ENCODE measurements at regions not wholly inside any gene's neighbourhood (a gene's known extent, or its start where the extent isn't known, plus 50 kb on each side); places are given as distances from the start of the nearest gene placed in this dataset.

DNA sequence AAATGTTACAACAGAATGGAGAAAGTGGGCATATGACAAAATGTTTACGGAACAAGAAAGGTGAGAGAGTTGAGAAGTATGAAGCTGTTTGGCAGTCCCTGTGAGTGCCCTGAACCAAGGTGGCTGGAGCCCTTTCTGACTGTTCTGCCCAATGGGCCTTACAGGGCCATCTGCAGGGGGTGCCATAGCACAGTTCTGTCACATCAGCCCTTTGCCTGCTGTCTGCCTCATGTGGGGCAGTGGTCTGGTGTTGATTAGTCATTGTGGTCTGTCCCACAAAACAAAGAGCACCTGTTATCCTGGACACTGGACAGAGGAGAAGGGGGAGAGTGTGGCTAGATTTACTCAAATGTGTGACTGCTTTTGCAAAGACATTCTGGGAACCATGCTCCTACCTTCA is 51.5 kb upstream of the OSBPL3 start:
- dilution Hi-C loops (cut with MboI; ENCODE audit: extremely low pct_ligation_motif_present, low sequenced_read_pairs): no loop called here
- ChIA-PET CTCF (interaction anchor here (1.2 kb wide), 1 partner anchor 62 kb away, joined by 5 read pairs; no protein-coding TSS in a partner anchor), POLR2A (no interaction called here)
- TF ChIP-seq MAX (IDR thresholded peaks at IDR 0.05; ENCODE audit: insufficient read depth, insufficient read length) (no peak), POLR2A (IDR thresholded peaks at IDR 0.05; ENCODE audit: low read depth, low read length) (no peak), FOS (IDR thresholded peaks at IDR 0.05; ENCODE audit: borderline replicate concordance, insufficient read depth, low read length) (no peak), POLR2AphosphoS5 (IDR thresholded peaks at IDR 0.05; ENCODE audit: insufficient read depth, low read depth, low read length) (no peak), JUN (IDR thresholded peaks at IDR 0.05; ENCODE audit: borderline replicate concordance, insufficient read depth, insufficient read length, low read depth) (no peak), MYC (IDR thresholded peaks at IDR 0.05; ENCODE audit: low read depth, low read length) (no peak), GATA2 (IDR thresholded peaks at IDR 0.05; ENCODE audit: insufficient read depth, insufficient read length, low read depth, low read length) (no peak), EZH2 (IDR thresholded peaks at IDR 0.05; ENCODE audit: borderline replicate concordance, low read depth, low read length, severe bottlenecking) (no peak)
- TF ChIP-seq, protein P1, sequence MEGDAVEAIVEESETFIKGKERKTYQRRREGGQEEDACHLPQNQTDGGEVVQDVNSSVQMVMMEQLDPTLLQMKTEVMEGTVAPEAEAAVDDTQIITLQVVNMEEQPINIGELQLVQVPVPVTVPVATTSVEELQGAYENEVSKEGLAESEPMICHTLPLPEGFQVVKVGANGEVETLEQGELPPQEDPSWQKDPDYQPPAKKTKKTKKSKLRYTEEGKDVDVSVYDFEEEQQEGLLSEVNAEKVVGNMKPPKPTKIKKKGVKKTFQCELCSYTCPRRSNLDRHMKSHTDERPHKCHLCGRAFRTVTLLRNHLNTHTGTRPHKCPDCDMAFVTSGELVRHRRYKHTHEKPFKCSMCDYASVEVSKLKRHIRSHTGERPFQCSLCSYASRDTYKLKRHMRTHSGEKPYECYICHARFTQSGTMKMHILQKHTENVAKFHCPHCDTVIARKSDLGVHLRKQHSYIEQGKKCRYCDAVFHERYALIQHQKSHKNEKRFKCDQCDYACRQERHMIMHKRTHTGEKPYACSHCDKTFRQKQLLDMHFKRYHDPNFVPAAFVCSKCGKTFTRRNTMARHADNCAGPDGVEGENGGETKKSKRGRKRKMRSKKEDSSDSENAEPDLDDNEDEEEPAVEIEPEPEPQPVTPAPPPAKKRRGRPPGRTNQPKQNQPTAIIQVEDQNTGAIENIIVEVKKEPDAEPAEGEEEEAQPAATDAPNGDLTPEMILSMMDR (IDR thresholded peaks at IDR 0.05; ENCODE audit: extremely low read depth in 1 of 2, insufficient read depth in 1 of 2, low read depth in 1 of 2, low read length in 2 of 2): no peak
- Histone ChIP-seq H2AFZ (ENCODE audit: low read depth, low read length) (no peak overlapping the region), H3K4me2 (ENCODE audit: insufficient read depth, low read length) (no peak overlapping the region), H3K9ac (replicated peaks; ENCODE audit: extremely low read depth, insufficient read depth, low read length) (no peak overlapping the region), H4K20me1 (replicated peaks; ENCODE audit: control insufficient read depth, extremely low read depth, insufficient read depth, low read length) (no peaks in the 10 kb centered on the region), H3K36me3 (ENCODE audit: control insufficient read depth in 2 of 2, extremely low read depth in 1 of 2, insufficient read depth in 2 of 2, low read length in 2 of 2) (no peaks in the 10 kb centered on the region), H3K4me1 (ENCODE audit: control insufficient read depth, extremely low read depth, insufficient read depth, low read length) (peaks cover 24% of the 10 kb centered on the region), H3K79me2 (ENCODE audit: control insufficient read depth, insufficient read depth, low read length) (no peaks in the 10 kb centered on the region), H3K4me3 (replicated peaks in 1 of 3; ENCODE audit: insufficient read depth in 1 of 3, low read depth in 1 of 3, low read length in 3 of 3) (no peak overlapping the region), H3K27me3 (ENCODE audit: control insufficient read depth in 2 of 2, insufficient read depth in 2 of 2, low read length in 2 of 2) (no peaks in the 10 kb centered on the region), H3K27ac (ENCODE audit: insufficient read depth, low read depth, low read length) (no peak overlapping the region), H3K9me3 (replicated peaks; ENCODE audit: control insufficient read depth, insufficient read depth, low read length) (no peaks in the 10 kb centered on the region), H3K9me1 (replicated peaks; ENCODE audit: control insufficient read depth, extremely low read depth, insufficient read depth, low read length) (no peaks in the 10 kb centered on the region)
- FAIRE-seq: no peak
- DNase-seq (ENCODE audit: low read depth, low spot score): no peak
- no TSS peak for BruUV-seq (replicated peaks)
- intact Hi-C loops (cut with micrococcal nuclease): no loop called here

Measured in endothelial cell of umbilical vein (primary cell).